Spinal cord (tissue), 9 donors: ENCODE measurements at regions not wholly inside any gene's neighbourhood (a gene's known extent, or its start where the extent isn't known, plus 50 kb on each side); places are given as distances from the start of the nearest gene placed in this dataset.

Experiments used
- DNase-seq, 6 donors: peaks; one replicate each; pipeline versions ENCODE4 v3.0.0 to v3.0.0-alpha.2; 2013 to 2015; ENCODE audit warnings: low spot score in 6 of 6, low read depth in 4 of 6
- H3K27ac ChIP-seq: one replicate; pipeline ENCODE4 v1.5.1; 2013; ENCODE audit warnings: low read depth, low read length, control low read depth
- H3K27me3 ChIP-seq: one replicate; pipeline ENCODE4 v1.6.1; 2013; ENCODE audit warnings: low read length; ENCODE audit not compliant: control insufficient read depth, insufficient read depth
- H3K36me3 ChIP-seq: one replicate; pipeline ENCODE4 v1.6.1; 2013; ENCODE audit warnings: low read length; ENCODE audit not compliant: control insufficient read depth, insufficient read depth
- H3K4me1 ChIP-seq: one replicate; pipeline ENCODE4 v1.6.1; 2013; ENCODE audit warnings: low read length; ENCODE audit not compliant: control insufficient read depth, insufficient read depth
- H3K4me3 ChIP-seq: one replicate; pipeline ENCODE4 v1.5.1; 2013; ENCODE audit warnings: low read depth, low read length, control low read depth
- H3K9me3 ChIP-seq: one replicate; pipeline ENCODE4 v1.6.1; 2013; ENCODE audit warnings: low read length; ENCODE audit not compliant: control insufficient read depth, insufficient read depth
- WGBS: methylation state at CpG from one replicate; pipeline ENCODE4 v1.1.5; 2013; ENCODE audit warnings: missing lambda C conversion rate; ENCODE audit not compliant: insufficient coverage; 5-methylcytosine and 5-hydroxymethylcytosine counted together
- donor health status: healthy.

GRCh38 chr16:16909126-16909525 lies 530.2 kb downstream of the NPIPA7 start:
- DNase-seq, result no peak
- Histone ChIP-seq H3K27me3 (no peaks in the 10 kb centered on the region), H3K27ac (no peak overlapping the region), H3K36me3 (no peaks in the 10 kb centered on the region), H3K9me3 (no peaks in the 10 kb centered on the region), H3K4me1 (no peaks in the 10 kb centered on the region), H3K4me3 (no peak overlapping the region)
- 80% methylated on average over 3 of the region's 3 CpGs for WGBS

- Histone ChIP-seq H3K9me3 (no peaks in the 10 kb centered on the region), H3K36me3 (no peaks in the 10 kb centered on the region), H3K4me1 (no peaks in the 10 kb centered on the region), H3K27ac (no peak overlapping the region), H3K4me3 (no peak overlapping the region), H3K27me3 (no peaks in the 10 kb centered on the region)
- peak in 1 of 6 donors; percentile 57 for DNase-seq
- no CpG with 5 or more reads among the region's 1 CpG for WGBS
Observed at GRCh38 chr16:16910666-16911065, 531.7 kb downstream of the NPIPA7 start.

DNA sequence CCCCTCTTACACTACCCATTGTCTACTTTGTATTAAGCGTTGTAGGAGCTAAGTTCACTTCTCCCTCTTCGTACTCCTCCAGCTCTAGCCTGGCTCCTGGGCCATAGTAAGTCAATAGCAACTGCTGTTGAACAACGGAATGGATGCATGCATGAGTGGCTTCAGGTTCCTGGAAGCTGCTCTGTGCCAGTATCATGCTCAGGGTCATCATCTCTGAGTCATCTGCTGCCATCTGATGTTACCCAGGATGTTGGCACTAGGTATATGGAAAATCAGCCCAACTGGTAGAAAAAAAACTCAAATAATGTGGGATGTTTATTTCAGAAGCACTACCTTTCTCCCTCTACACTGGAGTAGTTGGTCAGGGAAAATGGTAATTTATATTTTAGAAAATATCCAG lies 536.8 kb downstream of the NPIPA7 start:
- no peaks in the 10 kb centered on the region for H3K9me3 ChIP-seq
- H3K27ac ChIP-seq, result no peak overlapping the region
- no peak overlapping the region for H3K4me3 ChIP-seq
- no peak for DNase-seq
- WGBS, result 70% methylated on average over 2 of the region's 3 CpGs
- no peaks in the 10 kb centered on the region for H3K27me3 ChIP-seq
- H3K36me3 ChIP-seq, result no peaks in the 10 kb centered on the region
- peaks cover 6% of the 10 kb centered on the region for H3K4me1 ChIP-seq

GRCh38 chr16:16917191-16917785 lies 538.3 kb downstream of the NPIPA7 start:
- no peaks in the 10 kb centered on the region for H3K27me3 ChIP-seq
- H3K4me1 ChIP-seq, result peaks cover 6% of the 10 kb centered on the region
- peak in 1 of 6 donors; percentile 84 for DNase-seq
- no peaks in the 10 kb centered on the region for H3K36me3 ChIP-seq
- H3K27ac ChIP-seq, result no peak overlapping the region
- 5% methylated on average over 9 of the region's 10 CpGs for WGBS
- H3K4me3 ChIP-seq, result no peak overlapping the region
- no peaks in the 10 kb centered on the region for H3K9me3 ChIP-seq

- no peaks in the 10 kb centered on the region for H3K36me3 ChIP-seq
- H3K27ac ChIP-seq, result no peak overlapping the region
- H3K4me1 ChIP-seq, result no peaks in the 10 kb centered on the region
- H3K9me3 ChIP-seq, result no peaks in the 10 kb centered on the region
- no peak overlapping the region for H3K4me3 ChIP-seq
- peak in 1 of 6 donors; percentile 33 for DNase-seq
- no peaks in the 10 kb centered on the region for H3K27me3 ChIP-seq
Observed at GRCh38 chr16:16923479-16923878, 544.5 kb downstream of the NPIPA7 start.

DNA sequence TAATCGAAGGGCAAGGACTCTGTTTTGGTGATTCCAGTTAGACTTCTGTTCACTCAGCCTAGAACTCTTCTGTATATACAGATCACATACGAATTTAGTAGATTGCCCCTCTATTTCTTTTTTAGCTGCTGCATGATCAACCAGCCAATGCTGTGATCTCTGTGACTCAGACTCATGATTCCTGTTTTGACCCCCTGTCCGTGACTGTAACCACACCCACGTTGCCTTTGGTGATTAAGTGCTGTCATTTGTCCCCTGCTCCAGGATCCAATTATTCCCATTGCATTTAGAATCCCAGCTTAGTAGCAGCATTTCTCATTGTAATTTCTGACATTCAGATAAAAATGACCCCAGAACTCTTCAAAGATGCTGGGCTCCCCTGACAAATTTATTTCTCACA lies 545.7 kb downstream of the NPIPA7 start:
- peak in 1 of 6 donors; percentile 6 for DNase-seq
- Histone ChIP-seq H3K9me3 (no peaks in the 10 kb centered on the region), H3K36me3 (no peaks in the 10 kb centered on the region), H3K27me3 (no peaks in the 10 kb centered on the region), H3K27ac (no peak overlapping the region), H3K4me1 (no peaks in the 10 kb centered on the region), H3K4me3 (no peak overlapping the region)
- 63% methylated on average over 3 of the region's 4 CpGs for WGBS

GRCh38 chr16:16925432-16925831 lies 545.3 kb downstream of the XYLT1 start:
- H3K27me3 ChIP-seq, result no peaks in the 10 kb centered on the region
- no peak overlapping the region for H3K27ac ChIP-seq
- DNase-seq, result no peak
- no peaks in the 10 kb centered on the region for H3K4me1 ChIP-seq
- WGBS, result 100% methylated on average over 1 of the region's 2 CpGs
- H3K9me3 ChIP-seq, result no peaks in the 10 kb centered on the region
- no peaks in the 10 kb centered on the region for H3K36me3 ChIP-seq
- H3K4me3 ChIP-seq, result no peak overlapping the region

DNA sequence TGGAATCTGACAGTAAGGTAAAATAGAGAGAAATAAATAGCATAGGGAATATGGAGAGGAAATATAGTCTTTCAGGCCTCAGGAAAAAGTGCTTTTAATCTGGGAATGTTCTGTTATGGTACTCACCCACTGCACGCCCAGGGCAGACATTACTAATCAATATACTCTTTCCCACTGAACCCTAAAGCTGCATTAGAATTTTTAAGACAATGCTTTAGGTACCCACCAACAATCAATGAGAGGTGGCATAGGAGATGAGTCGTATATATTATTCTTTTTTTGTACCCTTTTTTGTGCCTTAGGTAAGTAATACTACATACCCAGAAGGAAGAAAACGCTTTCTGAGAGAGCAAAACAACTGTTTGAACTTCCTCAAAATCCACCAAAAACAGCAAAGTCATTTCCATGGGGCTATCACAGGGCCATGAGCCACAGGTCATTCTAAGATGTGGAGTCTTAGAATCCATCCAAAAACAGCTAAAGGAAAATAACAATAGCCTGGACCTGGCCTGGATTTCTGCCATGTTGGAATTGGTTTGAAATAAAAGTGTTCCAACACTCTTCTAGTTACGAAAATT lies 542.1 kb downstream of the XYLT1 start:
- no CpG with 5 or more reads among the region's 4 CpGs for WGBS
- Histone ChIP-seq H3K4me1 (no peaks in the 10 kb centered on the region), H3K36me3 (no peaks in the 10 kb centered on the region), H3K4me3 (no peak overlapping the region), H3K9me3 (no peaks in the 10 kb centered on the region), H3K27ac (no peak overlapping the region), H3K27me3 (no peaks in the 10 kb centered on the region)
- no peak for DNase-seq

DNA sequence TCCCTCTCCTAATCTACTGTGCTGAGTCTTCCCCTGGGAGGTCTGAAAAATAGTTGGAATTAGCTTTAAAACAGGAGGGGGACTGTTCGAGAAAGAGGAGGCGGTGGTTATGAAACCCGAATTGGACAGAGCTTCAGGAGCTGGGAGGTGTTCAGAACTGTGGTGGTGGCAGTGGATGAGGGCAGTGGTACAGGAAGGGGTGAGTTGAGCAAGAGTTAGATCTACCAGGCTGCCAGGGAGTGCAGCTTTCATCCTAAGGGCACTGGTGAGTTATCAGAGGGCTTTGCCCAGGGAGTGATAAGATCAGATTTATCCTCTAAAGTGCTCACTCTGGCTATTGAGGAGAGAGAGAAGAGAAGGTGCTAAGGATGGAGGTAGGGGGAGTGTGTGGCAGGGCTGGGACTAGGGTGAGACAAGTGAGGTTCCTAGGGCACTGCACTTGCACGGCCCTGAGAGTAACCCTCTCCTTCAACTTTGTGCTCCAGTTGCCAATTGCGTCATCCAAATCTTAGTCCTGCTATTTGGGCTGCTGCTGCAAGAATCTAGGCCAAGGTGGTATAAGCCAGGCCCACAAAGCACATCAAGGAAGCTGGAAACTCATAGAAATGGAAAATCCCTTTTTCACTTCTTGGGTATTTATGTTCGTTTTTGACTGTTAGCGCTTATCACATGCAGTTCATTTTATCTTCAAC lies 540.3 kb downstream of the XYLT1 start:
- WGBS, result 88% methylated on average over 5 of the region's 7 CpGs
- Histone ChIP-seq H3K9me3 (no peaks in the 10 kb centered on the region), H3K27me3 (no peaks in the 10 kb centered on the region), H3K4me3 (no peak overlapping the region), H3K4me1 (no peaks in the 10 kb centered on the region), H3K36me3 (no peaks in the 10 kb centered on the region), H3K27ac (no peak overlapping the region)
- DNase-seq, result no peak

DNA sequence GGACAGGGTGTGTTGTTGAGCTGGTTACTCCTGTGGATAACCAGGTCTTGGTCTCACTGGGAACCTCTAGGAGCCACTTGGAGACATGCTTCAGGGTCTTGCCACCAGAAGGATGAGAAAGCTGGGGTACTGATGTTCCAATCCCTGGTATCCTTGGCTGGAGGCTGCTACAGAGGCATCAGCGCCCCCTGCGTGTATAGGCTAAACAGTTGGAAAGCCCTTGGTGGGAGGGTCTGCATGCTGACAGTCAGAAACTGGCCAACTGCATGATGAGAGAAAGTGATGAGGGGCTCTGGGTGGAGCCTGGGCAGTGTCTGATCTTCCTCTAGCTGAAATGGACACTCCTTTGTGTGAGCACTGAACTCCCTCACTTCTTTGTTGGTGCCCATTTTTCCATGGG lies 536.9 kb downstream of the XYLT1 start:
- Histone ChIP-seq H3K27ac (no peak overlapping the region), H3K4me1 (peaks cover 3% of the 10 kb centered on the region)
- DNase-seq, result no peak

More for the DNA sequence above, 536.9 kb downstream of the XYLT1 start:
- WGBS, result 85% methylated on average over 2 of the region's 2 CpGs
- no peaks in the 10 kb centered on the region for H3K9me3 ChIP-seq
- no peaks in the 10 kb centered on the region for H3K27me3 ChIP-seq
- H3K36me3 ChIP-seq, result no peaks in the 10 kb centered on the region
- H3K4me3 ChIP-seq, result no peak overlapping the region
